GM23338 (cell line): ENCODE measurements at regions not wholly inside any gene's neighbourhood (a gene's known extent, or its start where the extent isn't known, plus 50 kb on each side); places are given as distances from the start of the nearest gene placed in this dataset.

Experiments used
- ATAC-seq: fragments of 200-7000 bp; cut with Tn5 transposase; 3 replicates; pipeline ENCODE4 v1.9.1; 2020
- DNase-seq: peaks from one replicate; pipeline ENCODE4 v3.0.0-alpha.2; 2015; ENCODE audit warnings: low spot score
- H2AFZ ChIP-seq: fragments of 200-600 bp; sonication (generic); 2 replicates; pipeline ENCODE4 v1.8.0; 2016; ENCODE audit warnings: antibody characterized with exemption, mild to moderate bottlenecking, moderate library complexity
- H3F3A ChIP-seq: fragments of 200-600 bp; sonication (generic); replicated peaks from 2 replicates; pipeline ENCODE4 v1.8.0; 2017; ENCODE audit warnings: antibody characterized with exemption, mixed run types, low read depth
- H3K27ac ChIP-seq: fragments of 200-600 bp; sonication (generic); 2 replicates; pipeline ENCODE4 v1.6.1; 2016; ENCODE audit warnings: low read depth
- H3K27me3 ChIP-seq: fragments of 200-600 bp; sonication (generic); 2 replicates; pipeline ENCODE4 v1.8.0; 2016; ENCODE audit warnings: mild to moderate bottlenecking, mixed run types, moderate library complexity; ENCODE audit not compliant: insufficient read depth
- H3K36me3 ChIP-seq: fragments of 200-600 bp; sonication (generic); 2 replicates; pipeline ENCODE4 v1.8.0; 2016; ENCODE audit warnings: mild to moderate bottlenecking; ENCODE audit not compliant: insufficient read depth
- H3K4me1 ChIP-seq: fragments of 200-600 bp; sonication (generic); 2 replicates; pipeline ENCODE4 v1.8.0; 2016; ENCODE audit warnings: mild to moderate bottlenecking, moderate library complexity; ENCODE audit not compliant: insufficient read depth
- H3K4me2 ChIP-seq: fragments of 200-600 bp; sonication (generic); 2 replicates; pipeline ENCODE4 v1.7.1; 2017; ENCODE audit warnings: mixed run types
- H3K4me3 ChIP-seq: fragments of 200-600 bp; sonication (generic); 2 replicates; pipeline ENCODE4 v1.6.1; 2016; ENCODE audit warnings: mixed run types
- H3K79me2 ChIP-seq: fragments of 200-600 bp; sonication (generic); replicated peaks from 2 replicates; pipeline ENCODE4 v1.8.0; 2017; ENCODE audit warnings: mild to moderate bottlenecking; ENCODE audit not compliant: insufficient read depth
- H3K9me2 ChIP-seq: fragments of 200-600 bp; sonication (generic); 2 replicates; pipeline ENCODE4 v1.8.0; 2017; ENCODE audit not compliant: insufficient read depth
- H4K20me1 ChIP-seq: fragments of 200-600 bp; sonication (generic); replicated peaks from 2 replicates; pipeline ENCODE4 v1.8.0; 2017; ENCODE audit warnings: mild to moderate bottlenecking; ENCODE audit not compliant: insufficient read depth
- H3K27ac Mint-ChIP-seq: 2 replicates; pipeline ENCODE4 v1.8.0; 2020; ENCODE audit warnings: inconsistent platforms, mild to moderate bottlenecking, moderate library complexity, mixed read lengths
- H3K27me3 Mint-ChIP-seq: 3 replicates; pipeline ENCODE4 v1.8.0; 2022; ENCODE audit warnings: low read depth, mild to moderate bottlenecking, moderate library complexity, mixed read lengths, inconsistent platforms; ENCODE audit not compliant: insufficient read depth, poor library complexity
- H3K36me3 Mint-ChIP-seq: 3 replicates; pipeline ENCODE4 v1.8.0; 2021; ENCODE audit warnings: low read depth, mild to moderate bottlenecking, inconsistent platforms, moderate library complexity, mixed read lengths
- H3K4me1 Mint-ChIP-seq: 3 replicates; pipeline ENCODE4 v1.8.0; 2020; ENCODE audit warnings: mild to moderate bottlenecking, inconsistent platforms, mixed read lengths
- H3K4me3 Mint-ChIP-seq: 3 replicates; pipeline ENCODE4 v1.8.0; 2021; ENCODE audit warnings: moderate library complexity, mild to moderate bottlenecking, inconsistent platforms, mixed read lengths
- H3K9me3 Mint-ChIP-seq: 3 replicates; pipeline ENCODE4 v1.8.0; 2020; ENCODE audit warnings: moderate library complexity, mild to moderate bottlenecking, inconsistent platforms, mixed read lengths
- CREB1 ChIP-seq: fragments of 250-450 bp; sonication (Bioruptor Pico); IDR thresholded peaks from 2 replicates; pipeline ENCODE4 v1.5.0; 2020; ENCODE audit warnings: low read depth, mild to moderate bottlenecking, moderate library complexity
- EZH2 ChIP-seq: fragments of 200-600 bp; sonication (generic); IDR thresholded peaks from one replicate; pipeline ENCODE4 v1.8.0; 2017; ENCODE audit warnings: antibody characterized with exemption, mild to moderate bottlenecking, low read depth; ENCODE audit not compliant: unreplicated experiment
- EZH2phosphoT487 ChIP-seq: fragments of 200-600 bp; sonication (generic); IDR thresholded peaks from one replicate; pipeline ENCODE4 v1.8.1; 2018; ENCODE audit warnings: antibody characterized with exemption; ENCODE audit not compliant: unreplicated experiment
- JUNB ChIP-seq: IDR thresholded peaks from one replicate; pipeline ENCODE4 v1.6.1; 2016; ENCODE audit warnings: antibody characterized with exemption; ENCODE audit not compliant: unreplicated experiment
- NANOG ChIP-seq: IDR thresholded peaks from 2 replicates; pipeline ENCODE4 v1.6.1; 2016; ENCODE audit warnings: antibody characterized with exemption, borderline replicate concordance
- POLR2AphosphoS5 ChIP-seq: IDR thresholded peaks from 2 replicates; pipeline ENCODE4 v1.6.1; 2016; ENCODE audit warnings: antibody characterized with exemption, low read depth
- REST ChIP-seq: IDR thresholded peaks from one replicate; pipeline ENCODE4 v1.6.1; 2018; ENCODE audit warnings: antibody characterized with exemption; ENCODE audit not compliant: unreplicated experiment
- STAT1 ChIP-seq: IDR thresholded peaks from one replicate; pipeline ENCODE4 v1.6.1; 2016; ENCODE audit warnings: antibody characterized with exemption; ENCODE audit not compliant: unreplicated experiment
- ZNF114 ChIP-seq: fragments of 250-450 bp; sonication (Bioruptor Pico); IDR thresholded peaks from 2 replicates; pipeline ENCODE4 v1.5.0; 2020; ENCODE audit warnings: mild to moderate bottlenecking, moderate library complexity
- ZNF331 ChIP-seq: fragments of 250-450 bp; sonication (Bioruptor Pico); IDR thresholded peaks from 2 replicates; pipeline ENCODE4 v1.5.0; 2020; ENCODE audit warnings: low read depth, mild to moderate bottlenecking, moderate library complexity
- TF ChIP-seq, protein P1 (sequence below): fragments of 250-450 bp; sonication (Bioruptor Pico); IDR thresholded peaks from 2 replicates; pipeline ENCODE4 v1.5.0; 2020; ENCODE audit warnings: mild to moderate bottlenecking, moderate library complexity
- TF ChIP-seq, protein P2 (sequence below), 2 experiments: fragments of 200-600 bp in 1 of 2; sonication (generic) in 1 of 2; conservative IDR thresholded peaks; 2 replicates each; pipeline versions ENCODE4 v1.5.1 to v1.6.1; 2016 to 2017; ENCODE audit warnings: antibody characterized with exemption in 2 of 2, low read depth in 2 of 2, mild to moderate bottlenecking in 2 of 2, moderate library complexity in 1 of 2
- TF ChIP-seq, protein P3 (sequence below): IDR thresholded peaks from 2 replicates; pipeline ENCODE4 v1.6.1; 2016; ENCODE audit warnings: antibody characterized with exemption

- no peak for TF ChIP-seq CREB1 (CRISPR knock-in tag)
- no peak for TF ChIP-seq ZNF114 (CRISPR knock-in tag)
- no peak for TF ChIP-seq EZH2
- TF ChIP-seq, protein P1, sequence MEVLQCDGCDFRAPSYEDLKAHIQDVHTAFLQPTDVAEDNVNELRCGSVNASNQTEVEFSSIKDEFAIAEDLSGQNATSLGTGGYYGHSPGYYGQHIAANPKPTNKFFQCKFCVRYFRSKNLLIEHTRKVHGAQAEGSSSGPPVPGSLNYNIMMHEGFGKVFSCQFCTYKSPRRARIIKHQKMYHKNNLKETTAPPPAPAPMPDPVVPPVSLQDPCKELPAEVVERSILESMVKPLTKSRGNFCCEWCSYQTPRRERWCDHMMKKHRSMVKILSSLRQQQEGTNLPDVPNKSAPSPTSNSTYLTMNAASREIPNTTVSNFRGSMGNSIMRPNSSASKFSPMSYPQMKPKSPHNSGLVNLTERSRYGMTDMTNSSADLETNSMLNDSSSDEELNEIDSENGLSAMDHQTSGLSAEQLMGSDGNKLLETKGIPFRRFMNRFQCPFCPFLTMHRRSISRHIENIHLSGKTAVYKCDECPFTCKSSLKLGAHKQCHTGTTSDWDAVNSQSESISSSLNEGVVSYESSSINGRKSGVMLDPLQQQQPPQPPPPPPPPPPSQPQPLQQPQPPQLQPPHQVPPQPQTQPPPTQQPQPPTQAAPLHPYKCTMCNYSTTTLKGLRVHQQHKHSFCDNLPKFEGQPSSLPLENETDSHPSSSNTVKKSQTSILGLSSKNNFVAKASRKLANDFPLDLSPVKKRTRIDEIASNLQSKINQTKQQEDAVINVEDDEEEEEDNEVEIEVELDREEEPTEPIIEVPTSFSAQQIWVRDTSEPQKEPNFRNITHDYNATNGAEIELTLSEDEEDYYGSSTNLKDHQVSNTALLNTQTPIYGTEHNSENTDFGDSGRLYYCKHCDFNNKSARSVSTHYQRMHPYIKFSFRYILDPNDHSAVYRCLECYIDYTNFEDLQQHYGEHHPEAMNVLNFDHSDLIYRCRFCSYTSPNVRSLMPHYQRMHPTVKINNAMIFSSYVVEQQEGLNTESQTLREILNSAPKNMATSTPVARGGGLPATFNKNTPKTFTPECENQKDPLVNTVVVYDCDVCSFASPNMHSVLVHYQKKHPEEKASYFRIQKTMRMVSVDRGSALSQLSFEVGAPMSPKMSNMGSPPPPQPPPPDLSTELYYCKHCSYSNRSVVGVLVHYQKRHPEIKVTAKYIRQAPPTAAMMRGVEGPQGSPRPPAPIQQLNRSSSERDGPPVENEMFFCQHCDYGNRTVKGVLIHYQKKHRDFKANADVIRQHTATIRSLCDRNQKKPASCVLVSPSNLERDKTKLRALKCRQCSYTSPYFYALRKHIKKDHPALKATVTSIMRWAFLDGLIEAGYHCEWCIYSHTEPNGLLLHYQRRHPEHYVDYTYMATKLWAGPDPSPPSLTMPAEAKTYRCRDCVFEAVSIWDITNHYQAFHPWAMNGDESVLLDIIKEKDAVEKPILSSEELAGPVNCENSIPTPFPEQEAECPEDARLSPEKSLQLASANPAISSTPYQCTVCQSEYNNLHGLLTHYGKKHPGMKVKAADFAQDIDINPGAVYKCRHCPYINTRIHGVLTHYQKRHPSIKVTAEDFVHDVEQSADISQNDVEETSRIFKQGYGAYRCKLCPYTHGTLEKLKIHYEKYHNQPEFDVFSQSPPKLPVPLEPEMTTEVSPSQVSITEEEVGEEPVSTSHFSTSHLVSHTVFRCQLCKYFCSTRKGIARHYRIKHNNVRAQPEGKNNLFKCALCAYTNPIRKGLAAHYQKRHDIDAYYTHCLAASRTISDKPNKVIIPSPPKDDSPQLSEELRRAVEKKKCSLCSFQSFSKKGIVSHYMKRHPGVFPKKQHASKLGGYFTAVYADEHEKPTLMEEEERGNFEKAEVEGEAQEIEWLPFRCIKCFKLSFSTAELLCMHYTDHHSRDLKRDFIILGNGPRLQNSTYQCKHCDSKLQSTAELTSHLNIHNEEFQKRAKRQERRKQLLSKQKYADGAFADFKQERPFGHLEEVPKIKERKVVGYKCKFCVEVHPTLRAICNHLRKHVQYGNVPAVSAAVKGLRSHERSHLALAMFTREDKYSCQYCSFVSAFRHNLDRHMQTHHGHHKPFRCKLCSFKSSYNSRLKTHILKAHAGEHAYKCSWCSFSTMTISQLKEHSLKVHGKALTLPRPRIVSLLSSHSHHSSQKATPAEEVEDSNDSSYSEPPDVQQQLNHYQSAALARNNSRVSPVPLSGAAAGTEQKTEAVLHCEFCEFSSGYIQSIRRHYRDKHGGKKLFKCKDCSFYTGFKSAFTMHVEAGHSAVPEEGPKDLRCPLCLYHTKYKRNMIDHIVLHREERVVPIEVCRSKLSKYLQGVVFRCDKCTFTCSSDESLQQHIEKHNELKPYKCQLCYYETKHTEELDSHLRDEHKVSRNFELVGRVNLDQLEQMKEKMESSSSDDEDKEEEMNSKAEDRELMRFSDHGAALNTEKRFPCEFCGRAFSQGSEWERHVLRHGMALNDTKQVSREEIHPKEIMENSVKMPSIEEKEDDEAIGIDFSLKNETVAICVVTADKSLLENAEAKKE (CRISPR knock-in tag): no peak
- TF ChIP-seq, protein P2, sequence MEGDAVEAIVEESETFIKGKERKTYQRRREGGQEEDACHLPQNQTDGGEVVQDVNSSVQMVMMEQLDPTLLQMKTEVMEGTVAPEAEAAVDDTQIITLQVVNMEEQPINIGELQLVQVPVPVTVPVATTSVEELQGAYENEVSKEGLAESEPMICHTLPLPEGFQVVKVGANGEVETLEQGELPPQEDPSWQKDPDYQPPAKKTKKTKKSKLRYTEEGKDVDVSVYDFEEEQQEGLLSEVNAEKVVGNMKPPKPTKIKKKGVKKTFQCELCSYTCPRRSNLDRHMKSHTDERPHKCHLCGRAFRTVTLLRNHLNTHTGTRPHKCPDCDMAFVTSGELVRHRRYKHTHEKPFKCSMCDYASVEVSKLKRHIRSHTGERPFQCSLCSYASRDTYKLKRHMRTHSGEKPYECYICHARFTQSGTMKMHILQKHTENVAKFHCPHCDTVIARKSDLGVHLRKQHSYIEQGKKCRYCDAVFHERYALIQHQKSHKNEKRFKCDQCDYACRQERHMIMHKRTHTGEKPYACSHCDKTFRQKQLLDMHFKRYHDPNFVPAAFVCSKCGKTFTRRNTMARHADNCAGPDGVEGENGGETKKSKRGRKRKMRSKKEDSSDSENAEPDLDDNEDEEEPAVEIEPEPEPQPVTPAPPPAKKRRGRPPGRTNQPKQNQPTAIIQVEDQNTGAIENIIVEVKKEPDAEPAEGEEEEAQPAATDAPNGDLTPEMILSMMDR (conservative IDR thresholded peaks at IDR 0.05; ENCODE audit: low read depth in 2 of 2): no peak
- TF ChIP-seq NANOG: no peak
- TF ChIP-seq ZNF331: no peak
- TF ChIP-seq REST: no peak
- TF ChIP-seq JUNB: no peak
- no peak for TF ChIP-seq POLR2AphosphoS5
- TF ChIP-seq, protein P3, sequence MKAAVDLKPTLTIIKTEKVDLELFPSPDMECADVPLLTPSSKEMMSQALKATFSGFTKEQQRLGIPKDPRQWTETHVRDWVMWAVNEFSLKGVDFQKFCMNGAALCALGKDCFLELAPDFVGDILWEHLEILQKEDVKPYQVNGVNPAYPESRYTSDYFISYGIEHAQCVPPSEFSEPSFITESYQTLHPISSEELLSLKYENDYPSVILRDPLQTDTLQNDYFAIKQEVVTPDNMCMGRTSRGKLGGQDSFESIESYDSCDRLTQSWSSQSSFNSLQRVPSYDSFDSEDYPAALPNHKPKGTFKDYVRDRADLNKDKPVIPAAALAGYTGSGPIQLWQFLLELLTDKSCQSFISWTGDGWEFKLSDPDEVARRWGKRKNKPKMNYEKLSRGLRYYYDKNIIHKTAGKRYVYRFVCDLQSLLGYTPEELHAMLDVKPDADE: no peak
- TF ChIP-seq EZH2phosphoT487: no peak
- TF ChIP-seq STAT1: no peak
- H3K27ac ChIP-seq: no peak overlapping the region
- H3K27me3 ChIP-seq: no peaks in the 10 kb centered on the region
- Mint-ChIP-seq H3K4me3 (no peak overlapping the region), H3K36me3 (no peaks in the 10 kb centered on the region), H3K27me3 (peaks cover 6% of the 10 kb centered on the region), H3K9me3 (no peaks in the 10 kb centered on the region), H3K27ac (no peak overlapping the region), H3K4me1 (peaks cover 4% of the 10 kb centered on the region)
- no peak overlapping the region for H3K4me3 ChIP-seq
- H3K4me1 ChIP-seq: no peaks in the 10 kb centered on the region
- H2AFZ ChIP-seq: no peak overlapping the region
- H4K20me1 ChIP-seq: no peaks in the 10 kb centered on the region
- H3K4me2 ChIP-seq: no peak overlapping the region
- no peaks in the 10 kb centered on the region for H3K9me2 ChIP-seq
- no peaks in the 10 kb centered on the region for H3F3A ChIP-seq
- no peak for DNase-seq
- H3K36me3 ChIP-seq: no peaks in the 10 kb centered on the region
- ATAC-seq: no peak
- no peaks in the 10 kb centered on the region for H3K79me2 ChIP-seq
Observed at GRCh38 chr4:110852793-110853192, 229.9 kb upstream of the PITX2 start.
